ENCODE measurements at regions not wholly inside any gene's neighbourhood (a gene's known extent, or its start where the extent isn't known, plus 50 kb on each side); places are given as distances from the start of the nearest gene placed in this dataset.
A peak's percentile ranks its signal among the peaks of the same experiment; 100 is the strongest.

DNA sequence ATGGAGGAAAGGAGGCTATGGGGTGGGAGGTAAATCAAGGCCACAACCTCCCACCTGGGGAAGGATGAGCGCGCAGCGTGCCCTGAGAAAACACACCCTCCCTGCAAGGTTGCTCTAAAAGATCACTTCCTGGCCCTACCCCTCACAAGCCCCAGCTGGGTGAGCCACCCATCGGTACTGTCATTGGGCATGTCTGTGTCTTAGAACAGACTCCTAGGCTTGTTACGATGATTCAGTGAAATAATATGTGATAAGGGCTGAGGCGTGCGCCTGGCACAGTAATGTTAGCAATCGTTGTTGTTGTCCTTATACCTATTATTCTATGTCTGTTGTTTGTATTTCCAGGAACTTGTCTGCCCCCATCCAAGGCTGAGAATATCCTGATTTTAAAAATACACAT lies 175.1 kb downstream of the ZFP36L2 start:
- CTCF ChIA-PET = no interaction called here
- TF ChIP-seq, protein P1, sequence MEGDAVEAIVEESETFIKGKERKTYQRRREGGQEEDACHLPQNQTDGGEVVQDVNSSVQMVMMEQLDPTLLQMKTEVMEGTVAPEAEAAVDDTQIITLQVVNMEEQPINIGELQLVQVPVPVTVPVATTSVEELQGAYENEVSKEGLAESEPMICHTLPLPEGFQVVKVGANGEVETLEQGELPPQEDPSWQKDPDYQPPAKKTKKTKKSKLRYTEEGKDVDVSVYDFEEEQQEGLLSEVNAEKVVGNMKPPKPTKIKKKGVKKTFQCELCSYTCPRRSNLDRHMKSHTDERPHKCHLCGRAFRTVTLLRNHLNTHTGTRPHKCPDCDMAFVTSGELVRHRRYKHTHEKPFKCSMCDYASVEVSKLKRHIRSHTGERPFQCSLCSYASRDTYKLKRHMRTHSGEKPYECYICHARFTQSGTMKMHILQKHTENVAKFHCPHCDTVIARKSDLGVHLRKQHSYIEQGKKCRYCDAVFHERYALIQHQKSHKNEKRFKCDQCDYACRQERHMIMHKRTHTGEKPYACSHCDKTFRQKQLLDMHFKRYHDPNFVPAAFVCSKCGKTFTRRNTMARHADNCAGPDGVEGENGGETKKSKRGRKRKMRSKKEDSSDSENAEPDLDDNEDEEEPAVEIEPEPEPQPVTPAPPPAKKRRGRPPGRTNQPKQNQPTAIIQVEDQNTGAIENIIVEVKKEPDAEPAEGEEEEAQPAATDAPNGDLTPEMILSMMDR (IDR thresholded peaks at IDR 0.05) = no peak
- TF ChIP-seq, protein P2, sequence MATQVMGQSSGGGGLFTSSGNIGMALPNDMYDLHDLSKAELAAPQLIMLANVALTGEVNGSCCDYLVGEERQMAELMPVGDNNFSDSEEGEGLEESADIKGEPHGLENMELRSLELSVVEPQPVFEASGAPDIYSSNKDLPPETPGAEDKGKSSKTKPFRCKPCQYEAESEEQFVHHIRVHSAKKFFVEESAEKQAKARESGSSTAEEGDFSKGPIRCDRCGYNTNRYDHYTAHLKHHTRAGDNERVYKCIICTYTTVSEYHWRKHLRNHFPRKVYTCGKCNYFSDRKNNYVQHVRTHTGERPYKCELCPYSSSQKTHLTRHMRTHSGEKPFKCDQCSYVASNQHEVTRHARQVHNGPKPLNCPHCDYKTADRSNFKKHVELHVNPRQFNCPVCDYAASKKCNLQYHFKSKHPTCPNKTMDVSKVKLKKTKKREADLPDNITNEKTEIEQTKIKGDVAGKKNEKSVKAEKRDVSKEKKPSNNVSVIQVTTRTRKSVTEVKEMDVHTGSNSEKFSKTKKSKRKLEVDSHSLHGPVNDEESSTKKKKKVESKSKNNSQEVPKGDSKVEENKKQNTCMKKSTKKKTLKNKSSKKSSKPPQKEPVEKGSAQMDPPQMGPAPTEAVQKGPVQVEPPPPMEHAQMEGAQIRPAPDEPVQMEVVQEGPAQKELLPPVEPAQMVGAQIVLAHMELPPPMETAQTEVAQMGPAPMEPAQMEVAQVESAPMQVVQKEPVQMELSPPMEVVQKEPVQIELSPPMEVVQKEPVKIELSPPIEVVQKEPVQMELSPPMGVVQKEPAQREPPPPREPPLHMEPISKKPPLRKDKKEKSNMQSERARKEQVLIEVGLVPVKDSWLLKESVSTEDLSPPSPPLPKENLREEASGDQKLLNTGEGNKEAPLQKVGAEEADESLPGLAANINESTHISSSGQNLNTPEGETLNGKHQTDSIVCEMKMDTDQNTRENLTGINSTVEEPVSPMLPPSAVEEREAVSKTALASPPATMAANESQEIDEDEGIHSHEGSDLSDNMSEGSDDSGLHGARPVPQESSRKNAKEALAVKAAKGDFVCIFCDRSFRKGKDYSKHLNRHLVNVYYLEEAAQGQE (IDR thresholded peaks at IDR 0.05; ENCODE audit: insufficient read depth in 1 of 2, low read depth in 2 of 2, low read length in 1 of 2) = no peak
- TF ChIP-seq SIN3A (IDR thresholded peaks at IDR 0.05; ENCODE audit: borderline replicate concordance, insufficient read depth, low read depth, low read length) = no peak
- no peak for TF ChIP-seq TCF7L2 (IDR thresholded peaks at IDR 0.05; ENCODE audit: low read depth, low read length)
- Histone ChIP-seq H3K27ac (ENCODE audit: low read length) (no peak overlapping the region), H3K9me3 (ENCODE audit: control insufficient read depth, insufficient read depth, low read depth, low read length) (no peaks in the 10 kb centered on the region), H3K36me3 (ENCODE audit: control insufficient read depth, insufficient read depth, low read length) (no peaks in the 10 kb centered on the region), H3K4me3 (ENCODE audit: low read depth in 2 of 2, low read length in 2 of 2) (no peak overlapping the region), H3K4me1 (ENCODE audit: control insufficient read depth, insufficient read depth, low read length) (peaks cover 9% of the 10 kb centered on the region), H3K27me3 (ENCODE audit: control insufficient read depth, insufficient read depth, low read length) (no peaks in the 10 kb centered on the region)
- no peak for DNase-seq (ENCODE audit: low read depth, low spot score)
- ATAC-seq = peak; percentile 61
- in situ Hi-C loops (cut with HindIII; ENCODE audit: low pct_unique_long_range_greater_than_20kb, low sequenced_read_pairs) = no loop called here
- no TSS peak for BruUV-seq (replicated peaks)
- POLR2A ChIA-PET = no interaction called here
- intact Hi-C loops (cut with micrococcal nuclease; ENCODE audit: unreplicated experiment) = no loop called here

DNA sequence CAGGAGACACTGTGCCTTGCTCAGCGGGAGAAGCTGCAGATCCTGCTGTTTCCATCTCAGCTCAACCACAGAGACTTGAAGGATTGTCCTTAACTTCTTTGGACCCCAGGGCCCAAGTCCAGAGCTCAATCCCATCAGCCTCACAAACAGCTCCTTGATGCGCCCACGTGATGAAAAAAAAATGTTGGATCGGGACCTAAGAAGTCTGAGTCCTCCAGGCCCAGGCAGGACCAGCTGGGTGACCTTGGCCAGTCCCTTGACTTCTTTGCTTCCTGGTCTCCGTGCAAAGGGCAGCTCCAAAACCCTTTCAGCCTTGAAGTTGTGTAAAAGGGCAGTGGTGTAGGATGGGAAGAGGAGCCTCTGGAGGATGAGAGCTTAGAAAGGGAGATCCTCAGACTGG lies 175.5 kb downstream of the ZFP36L2 start:
- CTCF ChIA-PET = no interaction called here
- Histone ChIP-seq H3K27me3 (ENCODE audit: control insufficient read depth, insufficient read depth, low read length) (no peaks in the 10 kb centered on the region), H3K9me3 (ENCODE audit: control insufficient read depth, insufficient read depth, low read depth, low read length) (no peaks in the 10 kb centered on the region), H3K4me1 (ENCODE audit: control insufficient read depth, insufficient read depth, low read length) (peaks cover 12% of the 10 kb centered on the region), H3K36me3 (ENCODE audit: control insufficient read depth, insufficient read depth, low read length) (no peaks in the 10 kb centered on the region), H3K4me3 (ENCODE audit: low read depth in 2 of 2, low read length in 2 of 2) (no peak overlapping the region), H3K27ac (ENCODE audit: low read length) (no peak overlapping the region)
- intact Hi-C loops (cut with micrococcal nuclease; ENCODE audit: unreplicated experiment) (no loop called here), in situ Hi-C loops (cut with HindIII; ENCODE audit: low pct_unique_long_range_greater_than_20kb, low sequenced_read_pairs) (no loop called here)
- POLR2A ChIA-PET = no interaction called here
- ATAC-seq = peak; percentile 29; the same call in 1 of the 2 replicates
- no TSS peak for BruUV-seq (replicated peaks)
- no peak for DNase-seq (ENCODE audit: low read depth, low spot score)
- TF ChIP-seq, protein P2 (IDR thresholded peaks at IDR 0.05; ENCODE audit: insufficient read depth in 1 of 2, low read depth in 2 of 2, low read length in 1 of 2) = no peak
- no peak for TF ChIP-seq POLR2AphosphoS5 (IDR thresholded peaks at IDR 0.05; ENCODE audit: low read depth, low read length)
- TF ChIP-seq SIN3A (IDR thresholded peaks at IDR 0.05; ENCODE audit: borderline replicate concordance, insufficient read depth, low read depth, low read length) = no peak
- TF ChIP-seq TCF7L2 (IDR thresholded peaks at IDR 0.05; ENCODE audit: low read depth, low read length) = no peak
- TF ChIP-seq, protein P1 (IDR thresholded peaks at IDR 0.05) = no peak

Data from Panc1 (cell line).